ENCODE measurements at regions not wholly inside any gene's neighbourhood (a gene's known extent, or its start where the extent isn't known, plus 50 kb on each side); places are given as distances from the start of the nearest gene placed in this dataset.

GRCh38 chr11:37026326-37026725 lies 428.3 kb upstream of the RAG2 start:
- no peak for DNase-seq (ENCODE audit: low spot score)

- DNase-seq (ENCODE audit: low spot score) = no peak
These were observed 408.5 kb upstream of the RAG2 start for GRCh38 chr11:37006563-37006962.

DNA sequence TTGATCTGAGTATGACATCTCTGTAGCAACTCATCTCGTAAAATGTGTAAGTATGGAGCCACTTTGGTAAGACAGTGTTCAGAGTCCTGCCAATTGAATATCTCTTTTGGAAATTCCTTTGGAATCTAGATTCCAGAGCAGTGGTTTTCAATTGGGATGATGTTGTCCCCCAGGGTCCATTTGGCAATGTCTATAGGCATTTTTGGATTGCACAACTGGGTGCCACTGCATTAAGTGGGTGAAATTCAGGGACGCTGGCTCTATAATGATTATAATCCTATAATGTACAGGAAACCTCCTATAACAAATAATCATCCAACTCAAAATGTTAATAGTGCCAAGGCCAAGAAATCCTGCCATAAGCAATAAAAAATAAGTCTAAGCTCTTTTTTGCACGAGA lies 404.8 kb upstream of the RAG2 start:
- no peak for DNase-seq (ENCODE audit: low spot score)

DNA sequence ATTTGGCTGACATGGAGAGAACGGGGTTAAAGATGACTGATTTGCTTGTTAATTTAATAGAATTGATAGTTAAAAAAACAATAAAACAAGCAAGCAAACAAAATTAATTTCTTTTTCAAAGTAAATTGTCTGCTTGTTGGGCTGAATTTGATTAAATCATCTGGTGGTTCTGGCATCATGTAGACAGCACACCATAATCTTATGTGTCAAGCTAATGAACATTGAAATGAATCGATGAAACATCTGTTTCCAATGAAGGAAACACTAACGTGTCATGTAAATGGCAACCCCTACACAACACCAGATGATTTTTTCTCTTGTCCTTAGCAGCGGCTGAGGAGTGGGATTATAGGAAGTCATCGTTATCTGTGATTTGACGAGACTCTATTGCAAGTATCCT lies 399.6 kb upstream of the RAG2 start:
- DNase-seq (ENCODE audit: low spot score) = no peak

DNA sequence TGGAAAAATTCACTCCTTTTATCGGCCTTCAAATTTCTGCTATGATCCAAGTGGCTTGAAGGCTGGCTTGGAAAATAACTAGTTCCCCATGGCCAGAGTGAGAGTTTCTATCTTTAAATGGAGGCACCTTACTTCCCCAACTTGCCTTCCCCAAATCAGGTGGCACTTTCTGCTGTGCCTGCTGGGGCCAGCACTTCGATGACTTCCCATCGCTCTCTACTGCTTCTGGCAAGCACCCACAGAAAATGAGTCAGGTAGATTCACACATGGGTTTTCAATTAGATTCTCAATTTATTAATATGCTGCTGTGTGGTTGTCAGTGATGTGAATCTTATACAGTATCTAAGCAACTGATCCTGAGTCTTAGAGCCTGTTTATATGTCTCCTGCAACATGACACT lies 398.8 kb upstream of the RAG2 start:
- DNase-seq (ENCODE audit: low spot score) = no peak

DNA sequence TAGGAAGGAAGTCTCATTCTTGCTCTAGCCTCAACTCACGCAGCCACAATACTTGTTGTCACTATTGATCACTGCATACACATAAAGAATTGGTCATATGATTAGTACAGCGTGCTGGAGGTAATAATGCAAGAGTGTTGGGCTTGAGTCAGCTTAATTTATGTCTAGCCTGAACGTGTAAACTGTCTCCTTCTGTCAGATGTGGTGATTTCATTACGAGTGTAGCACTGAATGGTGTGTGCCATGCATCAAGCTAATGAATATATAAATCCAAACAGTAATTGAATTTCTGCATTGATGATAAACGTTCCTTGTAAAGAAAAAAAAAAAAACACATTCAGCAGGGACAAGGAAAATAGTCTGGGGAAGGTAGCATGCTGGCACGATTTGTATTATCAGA lies 396.2 kb upstream of the RAG2 start:
- DNase-seq (ENCODE audit: low spot score) = no peak

DNA sequence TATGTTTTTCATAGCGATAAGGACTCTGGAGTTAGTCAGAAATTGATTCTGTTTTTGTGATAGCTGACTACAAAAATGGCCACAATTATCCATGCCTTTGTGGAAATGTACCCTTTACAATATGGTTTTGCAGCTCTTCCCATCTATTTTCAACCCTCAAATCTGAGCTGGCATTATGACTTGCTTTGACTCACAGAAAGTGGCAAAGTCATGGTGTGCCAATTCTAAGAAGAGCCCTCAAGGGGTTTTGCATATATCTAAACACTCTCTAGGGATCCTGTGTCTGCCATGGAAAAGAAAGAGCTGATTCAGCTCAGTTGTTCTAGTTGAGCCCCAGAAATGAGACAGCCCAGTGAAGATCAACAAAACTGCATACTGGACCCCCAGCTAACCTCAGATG lies 390.5 kb upstream of the RAG2 start:
- no peak for DNase-seq (ENCODE audit: low spot score)

DNA sequence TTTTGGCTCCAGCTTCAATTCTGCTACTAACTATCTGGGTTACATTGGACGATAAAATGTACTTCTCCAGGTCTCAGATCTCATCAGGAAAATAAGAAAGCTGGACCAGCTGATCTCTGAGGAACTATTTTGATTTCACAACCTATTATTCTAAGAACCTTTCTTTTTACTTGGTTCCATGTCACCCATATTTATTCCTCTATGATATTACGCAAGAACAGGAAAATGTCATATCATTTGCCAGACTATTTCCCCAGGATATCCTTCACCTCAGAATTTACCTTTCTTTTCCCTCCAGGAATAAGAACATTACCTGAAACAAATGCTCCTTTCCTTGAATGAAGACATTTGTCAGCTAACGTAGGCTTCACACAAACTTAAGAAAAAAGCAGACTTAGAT lies 387.5 kb upstream of the RAG2 start:
- no peak for DNase-seq (ENCODE audit: low spot score)

DNA sequence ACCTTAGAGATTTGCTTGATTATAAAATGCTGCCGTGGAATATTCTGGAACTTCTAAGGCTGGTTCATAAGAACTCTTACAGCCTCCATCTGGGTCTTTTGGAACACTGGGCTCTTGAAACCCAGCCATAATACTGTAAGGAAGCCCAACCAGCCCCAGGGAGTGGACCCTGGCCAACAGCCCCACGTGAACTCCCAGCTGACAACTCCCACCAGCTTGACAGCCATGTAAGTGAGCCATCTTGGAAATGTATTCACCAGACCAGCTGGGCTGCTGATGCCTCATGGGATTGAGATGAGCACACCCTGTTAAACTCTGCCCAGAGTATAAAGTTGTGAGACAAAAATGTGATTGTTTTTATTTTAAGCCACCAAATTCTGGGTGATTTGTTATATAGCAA lies 378.7 kb upstream of the RAG2 start:
- DNase-seq (ENCODE audit: low spot score) = no peak

GRCh38 chr11:36974771-36975170 lies 376.7 kb upstream of the RAG2 start:
- DNase-seq (ENCODE audit: low spot score) = no peak

DNA sequence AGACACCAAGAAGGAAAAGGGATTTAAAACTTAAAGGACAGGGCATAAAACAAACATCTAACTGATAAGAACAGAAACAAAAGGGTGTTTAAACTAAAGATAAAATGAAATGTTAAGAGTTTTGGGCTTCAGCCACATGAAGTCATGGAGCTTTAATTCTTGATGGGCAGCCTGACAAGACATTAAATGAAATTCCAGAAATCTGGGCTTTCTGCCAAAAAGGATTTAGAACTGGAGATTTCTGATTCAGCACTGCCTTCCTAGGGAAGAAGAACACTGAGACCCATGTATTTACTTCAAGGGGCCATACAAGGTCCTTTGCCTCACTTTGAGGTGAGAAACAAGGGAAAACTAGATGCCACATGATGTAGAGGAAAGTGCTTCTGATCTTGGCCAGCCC lies 355.9 kb upstream of the RAG2 start:
- no peak for DNase-seq (ENCODE audit: low spot score)

DNA sequence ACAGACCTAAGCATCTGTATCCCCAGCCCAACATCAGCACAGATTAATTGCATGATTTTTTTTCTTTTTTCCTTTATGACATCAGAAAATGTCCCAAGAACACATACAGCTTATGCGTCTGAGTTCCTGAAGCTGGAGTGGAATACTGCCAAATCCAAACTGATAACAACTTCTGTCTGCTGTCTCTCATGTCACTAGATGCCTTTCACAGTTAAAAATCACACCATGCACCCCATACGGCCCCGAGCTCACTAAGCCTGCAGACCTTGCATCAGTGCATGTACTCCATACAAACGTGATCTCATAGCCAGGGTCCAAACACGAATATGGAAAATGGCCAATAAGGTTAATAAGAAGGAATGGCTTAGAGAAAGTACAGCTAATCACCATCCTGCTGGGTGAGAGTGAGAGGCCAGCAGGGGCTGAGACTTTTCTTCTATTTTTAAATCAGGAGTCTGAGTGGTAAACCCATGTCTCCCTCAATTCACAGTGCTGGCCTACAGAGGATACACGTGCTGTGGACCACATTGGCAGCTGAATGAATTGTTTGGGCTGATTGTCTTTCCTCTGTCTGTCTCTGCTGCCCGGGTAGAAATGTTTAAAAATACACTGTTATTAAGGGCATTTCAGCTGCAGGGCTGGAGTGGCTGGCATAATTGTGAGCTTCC lies 350.6 kb upstream of the RAG2 start:
- no peak for DNase-seq (ENCODE audit: low spot score)

- no peak for DNase-seq (ENCODE audit: low spot score)
These were observed 347.3 kb upstream of the RAG2 start for GRCh38 chr11:36945384-36945783.

- no peak for DNase-seq (ENCODE audit: low spot score)
These were observed 335.4 kb upstream of the RAG2 start for GRCh38 chr11:36933481-36933880.

DNA sequence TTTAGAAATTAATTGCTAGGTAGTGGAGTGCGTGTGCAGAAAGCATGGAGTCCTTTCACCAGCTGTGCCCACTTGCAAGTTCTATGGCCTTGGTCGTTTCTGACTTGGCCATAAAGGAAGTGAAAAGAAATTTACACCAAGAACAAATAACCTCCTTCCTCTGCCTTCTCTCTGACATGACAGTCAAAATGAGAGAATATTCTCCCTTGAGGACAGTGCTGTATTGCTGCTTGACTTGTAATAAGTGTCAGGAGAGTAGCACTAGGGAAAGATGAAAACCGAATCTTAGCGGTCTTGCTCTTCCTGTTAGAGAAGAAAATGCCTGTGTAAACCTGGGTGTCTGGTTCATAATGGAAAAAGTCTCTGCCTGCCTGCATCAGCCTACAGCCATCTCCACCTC lies 333.1 kb upstream of the RAG2 start:
- DNase-seq (ENCODE audit: low spot score) = no peak

DNA sequence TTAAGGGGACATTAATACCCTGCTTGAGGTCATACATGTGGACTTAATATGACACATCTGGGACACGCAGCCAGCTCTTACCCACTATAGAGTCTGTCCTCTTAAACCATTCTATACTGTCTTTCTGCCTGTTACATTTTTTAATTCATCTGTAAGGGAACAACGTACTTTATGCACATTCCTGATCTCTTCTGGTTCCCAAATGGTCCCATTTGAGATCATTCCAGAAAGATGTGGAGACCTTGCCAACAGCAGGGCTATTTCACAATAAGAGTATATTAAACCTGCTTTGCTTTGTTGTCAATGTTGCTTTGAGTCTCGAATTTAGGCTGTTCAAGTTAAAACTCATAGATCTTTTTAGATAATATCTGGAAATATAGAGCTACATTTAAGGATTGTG lies 332.2 kb upstream of the RAG2 start:
- DNase-seq (ENCODE audit: low spot score) = no peak

DNA sequence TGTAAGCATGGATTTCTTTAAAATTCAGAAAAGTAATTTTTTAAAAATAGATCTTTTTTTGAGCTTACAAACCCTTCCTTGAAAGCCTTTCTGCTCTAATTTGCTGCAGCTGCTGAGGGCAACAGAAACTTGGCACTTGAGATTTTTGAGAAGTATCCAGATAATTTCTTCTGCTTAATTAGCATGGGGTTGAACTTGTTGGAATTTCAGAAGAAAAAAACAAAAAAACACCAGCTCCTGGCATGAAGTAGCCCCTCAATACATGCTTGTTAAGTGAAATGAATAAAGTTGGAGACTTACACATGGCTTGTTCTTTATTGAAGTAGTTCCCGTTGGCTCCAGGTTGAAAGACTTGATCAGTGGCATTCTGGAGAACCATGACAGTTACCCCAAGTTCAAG lies 331.4 kb upstream of the RAG2 start:
- no peak for DNase-seq (ENCODE audit: low spot score)

GRCh38 chr11:36928621-36929020 lies 330.6 kb upstream of the RAG2 start:
- DNase-seq (ENCODE audit: low spot score) = no peak

- no peak for DNase-seq (ENCODE audit: low spot score)
These were observed 301.8 kb upstream of the RAG2 start for GRCh38 chr11:36899800-36900199.

- DNase-seq (ENCODE audit: low spot score) = no peak
These were observed 292.8 kb upstream of the RAG2 start for GRCh38 chr11:36890841-36891240.

GRCh38 chr11:36890121-36890679 lies 292.2 kb upstream of the RAG2 start:
- no peak for DNase-seq (ENCODE audit: low spot score)

GRCh38 chr11:36885154-36885553 lies 287.1 kb upstream of the RAG2 start:
- no peak for DNase-seq (ENCODE audit: low spot score)

DNA sequence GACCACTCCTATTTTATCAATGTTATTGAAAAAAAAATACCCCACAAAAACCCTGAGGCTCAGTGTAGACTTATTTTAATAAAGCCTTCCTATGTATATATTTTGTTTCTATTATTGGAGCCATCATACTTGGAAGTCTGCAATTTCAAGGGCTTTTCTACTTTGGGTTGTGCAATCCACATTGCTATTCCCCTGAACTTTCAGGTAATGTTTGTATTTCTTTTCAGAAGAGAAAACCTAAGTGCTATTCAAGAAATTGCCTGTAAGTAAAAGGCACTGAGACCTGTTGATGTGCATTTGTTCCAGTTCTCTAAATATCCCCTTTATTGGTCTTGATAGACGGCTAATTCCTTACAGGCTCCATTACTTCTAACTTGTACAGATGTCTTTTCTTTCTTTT lies 280.7 kb upstream of the RAG2 start:
- DNase-seq (ENCODE audit: low spot score) = no peak

GRCh38 chr11:36877149-36877548 lies 279.1 kb upstream of the RAG2 start:
- no peak for DNase-seq (ENCODE audit: low spot score)

DNA sequence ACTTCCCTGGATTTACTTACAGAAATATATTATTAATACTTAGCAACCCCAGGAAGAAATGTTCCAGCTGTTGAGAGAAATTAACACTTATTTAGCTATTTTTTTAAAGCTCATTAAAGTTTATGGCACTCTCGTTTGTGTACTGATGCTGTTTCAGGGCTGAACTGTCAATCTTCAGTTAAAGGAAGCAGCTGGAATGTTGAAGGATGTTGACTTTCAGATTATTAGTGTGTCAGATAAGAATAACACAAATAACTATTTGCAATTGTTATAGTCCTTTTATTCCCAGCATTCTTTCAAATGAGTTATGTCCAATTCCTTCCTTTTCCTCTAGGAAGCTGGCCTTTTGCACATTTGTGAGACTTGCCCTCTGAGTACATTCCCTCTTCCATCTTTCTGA lies 278.2 kb upstream of the RAG2 start:
- no peak for DNase-seq (ENCODE audit: low spot score)

Data from HuH-7.5 (cell line).